Keratinocyte (primary cell): ENCODE measurements at regions not wholly inside any gene's neighbourhood (a gene's known extent, or its start where the extent isn't known, plus 50 kb on each side); places are given as distances from the start of the nearest gene placed in this dataset.

Source experiments
- CTCF ChIP-seq, 3 experiments: IDR thresholded peaks in 1 of 3; conservative IDR thresholded peaks in 1 of 3; optimal IDR thresholded peaks in 1 of 3; 2 replicates in 2 of 3; 3 replicates in 1 of 3; pipeline versions ENCODE3 to v1.5.1; 2011; ENCODE audit warnings: low read length in 3 of 3, mild to moderate bottlenecking in 3 of 3, moderate library complexity in 2 of 3, control low read depth in 1 of 3, inconsistent platforms in 1 of 3; ENCODE audit not compliant: insufficient read depth in 2 of 3; ENCODE audit errors: extremely low read depth in 1 of 3
- EZH2 ChIP-seq: IDR thresholded peaks from one replicate; pipeline ENCODE4 v1.6.1; 2012; ENCODE audit warnings: inconsistent platforms, mild to moderate bottlenecking, low read length, moderate library complexity

GRCh38 chr2:16315458-16315835 lies 350.2 kb downstream of the CYRIA start:
- TF ChIP-seq CTCF (optimal IDR thresholded peaks at IDR 0.05 in 1 of 3, IDR thresholded peaks at IDR 0.05 in 1 of 3, conservative IDR thresholded peaks at IDR 0.05 in 1 of 3; ENCODE audit: extremely low read depth in 1 of 3, insufficient read depth in 2 of 3, low read length in 3 of 3) (no peak), EZH2 (no peak)
